ENCODE measurements at regions not wholly inside any gene's neighbourhood (a gene's known extent, or its start where the extent isn't known, plus 50 kb on each side); places are given as distances from the start of the nearest gene placed in this dataset.

DNA sequence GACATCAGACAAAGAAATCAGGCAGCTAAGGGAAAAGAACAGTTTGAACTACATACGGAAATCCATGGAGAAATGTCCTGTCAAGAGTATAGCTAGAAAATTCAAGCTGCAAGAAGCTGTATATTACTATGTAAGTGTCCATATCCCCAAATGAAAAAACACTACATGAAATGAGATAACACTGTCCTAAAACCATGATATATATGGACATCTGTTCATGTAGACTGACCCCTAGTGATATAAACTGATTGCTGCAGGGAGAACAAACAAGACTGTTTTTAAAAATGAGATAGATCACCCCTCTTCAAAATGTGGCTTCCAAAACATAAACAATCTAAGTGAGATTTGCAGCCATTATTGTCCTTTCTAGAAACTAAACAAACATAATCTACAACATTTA is 985.6 kb downstream of the EPHA3 start:
- Histone ChIP-seq H3K27ac (ENCODE audit: extremely low read length, insufficient read depth, low read length) (no peak overlapping the region), H3K4me1 (ENCODE audit: insufficient read depth, low read length) (no peaks in the 10 kb centered on the region), H3K4me3 (replicated peaks in 1 of 3; ENCODE audit: insufficient read depth in 1 of 3, low read depth in 2 of 3, low read length in 3 of 3) (no peak overlapping the region), H2AFZ (ENCODE audit: low read length) (no peak overlapping the region), H3K79me2 (ENCODE audit: insufficient read depth, low read length) (no peaks in the 10 kb centered on the region), H3K4me2 (ENCODE audit: low read depth, low read length) (no peak overlapping the region), H4K20me1 (ENCODE audit: insufficient read depth, low read length) (no peaks in the 10 kb centered on the region), H3K27me3 (ENCODE audit: control insufficient read depth in 1 of 2, insufficient read depth in 2 of 2, low read length in 2 of 2) (no peaks in the 10 kb centered on the region; a peak in 1 of 5 replicates), H3K9ac (ENCODE audit: insufficient read depth, low read depth, low read length) (no peak overlapping the region), H3K9me3 (ENCODE audit: low read length) (no peaks in the 10 kb centered on the region), H3K36me3 (replicated peaks in 1 of 2; ENCODE audit: control insufficient read depth in 1 of 2, insufficient read depth in 2 of 2, low read length in 2 of 2) (no peaks in the 10 kb centered on the region)
- in situ Hi-C loops (cut with HindIII; ENCODE audit: extremely low pct_ligation_motif_present, low pct_unique_long_range_greater_than_20kb) (no loop called here), intact Hi-C loops (cut with micrococcal nuclease; ENCODE audit: unreplicated experiment) (loop anchor here (5.0 kb wide), 2 partner anchors 241 to 1876 kb away; no protein-coding TSS in a partner anchor)
- DNase-seq (ENCODE audit: low spot score), result peak; percentile 13
- BruUV-seq (replicated peaks), result no TSS peak
- CTCF ChIA-PET (ENCODE audit: low intra/inter-chr PET ratio, low total read pairs), result no interaction called here
- TF ChIP-seq ZNF619 (CRISPR knock-in tag; IDR thresholded peaks at IDR 0.05), result no peak
- TF ChIP-seq, protein P1, sequence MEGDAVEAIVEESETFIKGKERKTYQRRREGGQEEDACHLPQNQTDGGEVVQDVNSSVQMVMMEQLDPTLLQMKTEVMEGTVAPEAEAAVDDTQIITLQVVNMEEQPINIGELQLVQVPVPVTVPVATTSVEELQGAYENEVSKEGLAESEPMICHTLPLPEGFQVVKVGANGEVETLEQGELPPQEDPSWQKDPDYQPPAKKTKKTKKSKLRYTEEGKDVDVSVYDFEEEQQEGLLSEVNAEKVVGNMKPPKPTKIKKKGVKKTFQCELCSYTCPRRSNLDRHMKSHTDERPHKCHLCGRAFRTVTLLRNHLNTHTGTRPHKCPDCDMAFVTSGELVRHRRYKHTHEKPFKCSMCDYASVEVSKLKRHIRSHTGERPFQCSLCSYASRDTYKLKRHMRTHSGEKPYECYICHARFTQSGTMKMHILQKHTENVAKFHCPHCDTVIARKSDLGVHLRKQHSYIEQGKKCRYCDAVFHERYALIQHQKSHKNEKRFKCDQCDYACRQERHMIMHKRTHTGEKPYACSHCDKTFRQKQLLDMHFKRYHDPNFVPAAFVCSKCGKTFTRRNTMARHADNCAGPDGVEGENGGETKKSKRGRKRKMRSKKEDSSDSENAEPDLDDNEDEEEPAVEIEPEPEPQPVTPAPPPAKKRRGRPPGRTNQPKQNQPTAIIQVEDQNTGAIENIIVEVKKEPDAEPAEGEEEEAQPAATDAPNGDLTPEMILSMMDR (CRISPR knock-in tag; IDR thresholded peaks at IDR 0.05), result peak; percentile 37; the same call in 1 of the 2 replicates
- TF ChIP-seq, protein P2, sequence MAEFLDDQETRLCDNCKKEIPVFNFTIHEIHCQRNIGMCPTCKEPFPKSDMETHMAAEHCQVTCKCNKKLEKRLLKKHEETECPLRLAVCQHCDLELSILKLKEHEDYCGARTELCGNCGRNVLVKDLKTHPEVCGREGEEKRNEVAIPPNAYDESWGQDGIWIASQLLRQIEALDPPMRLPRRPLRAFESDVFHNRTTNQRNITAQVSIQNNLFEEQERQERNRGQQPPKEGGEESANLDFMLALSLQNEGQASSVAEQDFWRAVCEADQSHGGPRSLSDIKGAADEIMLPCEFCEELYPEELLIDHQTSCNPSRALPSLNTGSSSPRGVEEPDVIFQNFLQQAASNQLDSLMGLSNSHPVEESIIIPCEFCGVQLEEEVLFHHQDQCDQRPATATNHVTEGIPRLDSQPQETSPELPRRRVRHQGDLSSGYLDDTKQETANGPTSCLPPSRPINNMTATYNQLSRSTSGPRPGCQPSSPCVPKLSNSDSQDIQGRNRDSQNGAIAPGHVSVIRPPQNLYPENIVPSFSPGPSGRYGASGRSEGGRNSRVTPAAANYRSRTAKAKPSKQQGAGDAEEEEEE (CRISPR knock-in tag; IDR thresholded peaks at IDR 0.05; ENCODE audit: borderline replicate concordance), result no peak
- TF ChIP-seq ZSCAN21 (CRISPR knock-in tag; IDR thresholded peaks at IDR 0.05; ENCODE audit: borderline replicate concordance), result no peak
- TF ChIP-seq, protein P3, sequence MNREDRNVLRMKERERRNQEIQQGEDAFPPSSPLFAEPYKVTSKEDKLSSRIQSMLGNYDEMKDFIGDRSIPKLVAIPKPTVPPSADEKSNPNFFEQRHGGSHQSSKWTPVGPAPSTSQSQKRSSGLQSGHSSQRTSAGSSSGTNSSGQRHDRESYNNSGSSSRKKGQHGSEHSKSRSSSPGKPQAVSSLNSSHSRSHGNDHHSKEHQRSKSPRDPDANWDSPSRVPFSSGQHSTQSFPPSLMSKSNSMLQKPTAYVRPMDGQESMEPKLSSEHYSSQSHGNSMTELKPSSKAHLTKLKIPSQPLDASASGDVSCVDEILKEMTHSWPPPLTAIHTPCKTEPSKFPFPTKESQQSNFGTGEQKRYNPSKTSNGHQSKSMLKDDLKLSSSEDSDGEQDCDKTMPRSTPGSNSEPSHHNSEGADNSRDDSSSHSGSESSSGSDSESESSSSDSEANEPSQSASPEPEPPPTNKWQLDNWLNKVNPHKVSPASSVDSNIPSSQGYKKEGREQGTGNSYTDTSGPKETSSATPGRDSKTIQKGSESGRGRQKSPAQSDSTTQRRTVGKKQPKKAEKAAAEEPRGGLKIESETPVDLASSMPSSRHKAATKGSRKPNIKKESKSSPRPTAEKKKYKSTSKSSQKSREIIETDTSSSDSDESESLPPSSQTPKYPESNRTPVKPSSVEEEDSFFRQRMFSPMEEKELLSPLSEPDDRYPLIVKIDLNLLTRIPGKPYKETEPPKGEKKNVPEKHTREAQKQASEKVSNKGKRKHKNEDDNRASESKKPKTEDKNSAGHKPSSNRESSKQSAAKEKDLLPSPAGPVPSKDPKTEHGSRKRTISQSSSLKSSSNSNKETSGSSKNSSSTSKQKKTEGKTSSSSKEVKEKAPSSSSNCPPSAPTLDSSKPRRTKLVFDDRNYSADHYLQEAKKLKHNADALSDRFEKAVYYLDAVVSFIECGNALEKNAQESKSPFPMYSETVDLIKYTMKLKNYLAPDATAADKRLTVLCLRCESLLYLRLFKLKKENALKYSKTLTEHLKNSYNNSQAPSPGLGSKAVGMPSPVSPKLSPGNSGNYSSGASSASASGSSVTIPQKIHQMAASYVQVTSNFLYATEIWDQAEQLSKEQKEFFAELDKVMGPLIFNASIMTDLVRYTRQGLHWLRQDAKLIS (CRISPR knock-in tag; IDR thresholded peaks at IDR 0.05), result no peak
- TF ChIP-seq, protein P4, sequence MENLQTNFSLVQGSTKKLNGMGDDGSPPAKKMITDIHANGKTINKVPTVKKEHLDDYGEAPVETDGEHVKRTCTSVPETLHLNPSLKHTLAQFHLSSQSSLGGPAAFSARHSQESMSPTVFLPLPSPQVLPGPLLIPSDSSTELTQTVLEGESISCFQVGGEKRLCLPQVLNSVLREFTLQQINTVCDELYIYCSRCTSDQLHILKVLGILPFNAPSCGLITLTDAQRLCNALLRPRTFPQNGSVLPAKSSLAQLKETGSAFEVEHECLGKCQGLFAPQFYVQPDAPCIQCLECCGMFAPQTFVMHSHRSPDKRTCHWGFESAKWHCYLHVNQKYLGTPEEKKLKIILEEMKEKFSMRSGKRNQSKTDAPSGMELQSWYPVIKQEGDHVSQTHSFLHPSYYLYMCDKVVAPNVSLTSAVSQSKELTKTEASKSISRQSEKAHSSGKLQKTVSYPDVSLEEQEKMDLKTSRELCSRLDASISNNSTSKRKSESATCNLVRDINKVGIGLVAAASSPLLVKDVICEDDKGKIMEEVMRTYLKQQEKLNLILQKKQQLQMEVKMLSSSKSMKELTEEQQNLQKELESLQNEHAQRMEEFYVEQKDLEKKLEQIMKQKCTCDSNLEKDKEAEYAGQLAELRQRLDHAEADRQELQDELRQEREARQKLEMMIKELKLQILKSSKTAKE (CRISPR knock-in tag; IDR thresholded peaks at IDR 0.05; ENCODE audit: borderline replicate concordance), result no peak
- TF ChIP-seq, protein P5, sequence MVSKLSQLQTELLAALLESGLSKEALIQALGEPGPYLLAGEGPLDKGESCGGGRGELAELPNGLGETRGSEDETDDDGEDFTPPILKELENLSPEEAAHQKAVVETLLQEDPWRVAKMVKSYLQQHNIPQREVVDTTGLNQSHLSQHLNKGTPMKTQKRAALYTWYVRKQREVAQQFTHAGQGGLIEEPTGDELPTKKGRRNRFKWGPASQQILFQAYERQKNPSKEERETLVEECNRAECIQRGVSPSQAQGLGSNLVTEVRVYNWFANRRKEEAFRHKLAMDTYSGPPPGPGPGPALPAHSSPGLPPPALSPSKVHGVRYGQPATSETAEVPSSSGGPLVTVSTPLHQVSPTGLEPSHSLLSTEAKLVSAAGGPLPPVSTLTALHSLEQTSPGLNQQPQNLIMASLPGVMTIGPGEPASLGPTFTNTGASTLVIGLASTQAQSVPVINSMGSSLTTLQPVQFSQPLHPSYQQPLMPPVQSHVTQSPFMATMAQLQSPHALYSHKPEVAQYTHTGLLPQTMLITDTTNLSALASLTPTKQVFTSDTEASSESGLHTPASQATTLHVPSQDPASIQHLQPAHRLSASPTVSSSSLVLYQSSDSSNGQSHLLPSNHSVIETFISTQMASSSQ (IDR thresholded peaks at IDR 0.05; ENCODE audit: low read depth), result no peak
- TF ChIP-seq, protein P5 (CRISPR knock-in tag; IDR thresholded peaks at IDR 0.05; ENCODE audit: borderline replicate concordance), result no peak
- ATAC-seq, result peak; percentile 44; the same call in 1 of the 3 replicates
- POLR2A ChIA-PET, result no interaction called here
- WGBS (ENCODE audit: low lambda C conversion rate), result 4% methylated on average over 1 of the region's 1 CpG
- peak; percentile 28 for FAIRE-seq

Measured in HepG2 (cell line).